ENCODE measurements at regions not wholly inside any gene's neighbourhood (a gene's known extent, or its start where the extent isn't known, plus 50 kb on each side); places are given as distances from the start of the nearest gene placed in this dataset.
A peak's percentile ranks its signal among the peaks of the same experiment; 100 is the strongest.

- Histone ChIP-seq H2AK5ac (ENCODE audit: low read length) (no peak overlapping the region), H3K4ac (ENCODE audit: low read depth, low read length) (no peak overlapping the region), H4K5ac (ENCODE audit: low read length) (no peak overlapping the region), H2BK5ac (ENCODE audit: low read length) (no peak overlapping the region), H2BK15ac (replicated peaks; ENCODE audit: low read depth) (no peak overlapping the region), H3K27ac (ENCODE audit: low read depth, low read length) (no peak overlapping the region), H2BK120ac (ENCODE audit: low read depth, low read length) (no peak overlapping the region), H3K79me1 (ENCODE audit: low read length) (no peaks in the 10 kb centered on the region), H3K56ac (ENCODE audit: low read length) (no peak overlapping the region), H3K18ac (ENCODE audit: low read length) (no peak overlapping the region), H3K27me3 (ENCODE audit: insufficient read depth, low read length, poor library complexity) (no peaks in the 10 kb centered on the region), H4K8ac (ENCODE audit: low read depth, low read length) (no peak overlapping the region), H3K23ac (ENCODE audit: low read length) (no peak overlapping the region), H3K79me2 (ENCODE audit: control insufficient read depth, insufficient read depth, low read length) (no peaks in the 10 kb centered on the region), H3K4me3 (ENCODE audit: low read length) (no peak overlapping the region), H3K4me1 (ENCODE audit: control insufficient read depth, low read depth, low read length) (no peaks in the 10 kb centered on the region), H3K4me2 (ENCODE audit: low read length) (no peak overlapping the region), H3K9ac (ENCODE audit: low read length) (no peak overlapping the region), H3K36me3 (ENCODE audit: control insufficient read depth, insufficient read depth, low read length) (no peaks in the 10 kb centered on the region)
- DNase-seq: no peak
- WGBS (ENCODE audit: extremely low coverage, insufficient coverage, low lambda C conversion rate): no CpG with 5 or more reads among the region's 2 CpGs
Observed at GRCh38 chrX:78603908-78604307, 55.2 kb downstream of the RTL3 start.

- H3K79me1 ChIP-seq (ENCODE audit: low read length): no peaks in the 10 kb centered on the region
- peak; percentile 39 for DNase-seq
- WGBS (ENCODE audit: extremely low coverage, insufficient coverage, low lambda C conversion rate): no CpG with 5 or more reads among the region's 3 CpGs
Observed at GRCh38 chrX:78595901-78596502, 63.1 kb downstream of the RTL3 start.

GRCh38 chrX:78593701-78594100, 65.4 kb downstream of the RTL3 start:
- no peak overlapping the region for H3K18ac ChIP-seq (ENCODE audit: low read length)
- WGBS (ENCODE audit: extremely low coverage, insufficient coverage, low lambda C conversion rate): no CpG with 5 or more reads among the region's 1 CpG
- no peak overlapping the region for H2BK120ac ChIP-seq (ENCODE audit: low read depth, low read length)

More at GRCh38 chrX:78595901-78596502, 63.1 kb downstream of the RTL3 start:
- Histone ChIP-seq H4K8ac (ENCODE audit: low read depth, low read length) (no peak overlapping the region), H3K79me2 (ENCODE audit: control insufficient read depth, insufficient read depth, low read length) (no peaks in the 10 kb centered on the region), H3K36me3 (ENCODE audit: control insufficient read depth, insufficient read depth, low read length) (no peaks in the 10 kb centered on the region), H2BK5ac (ENCODE audit: low read length) (no peak overlapping the region), H3K4me3 (ENCODE audit: low read length) (no peak overlapping the region), H3K56ac (ENCODE audit: low read length) (no peak overlapping the region), H4K5ac (ENCODE audit: low read length) (no peak overlapping the region), H3K4me2 (ENCODE audit: low read length) (no peak overlapping the region), H3K4ac (ENCODE audit: low read depth, low read length) (no peak overlapping the region), H2AK5ac (ENCODE audit: low read length) (no peak overlapping the region), H3K27me3 (ENCODE audit: insufficient read depth, low read length, poor library complexity) (no peaks in the 10 kb centered on the region), H2BK15ac (replicated peaks; ENCODE audit: low read depth) (no peak overlapping the region), H3K4me1 (ENCODE audit: control insufficient read depth, low read depth, low read length) (no peaks in the 10 kb centered on the region), H3K9ac (ENCODE audit: low read length) (no peak overlapping the region), H3K27ac (ENCODE audit: low read depth, low read length) (no peak overlapping the region), H3K23ac (ENCODE audit: low read length) (no peak overlapping the region), H3K18ac (ENCODE audit: low read length) (no peak overlapping the region), H2BK120ac (ENCODE audit: low read depth, low read length) (no peak overlapping the region)

GRCh38 chrX:78592030-78592429, 67.1 kb downstream of the RTL3 start:
- Histone ChIP-seq H2BK15ac (replicated peaks; ENCODE audit: low read depth) (no peak overlapping the region), H3K4ac (ENCODE audit: low read depth, low read length) (no peak overlapping the region), H3K23ac (ENCODE audit: low read length) (no peak overlapping the region), H3K18ac (ENCODE audit: low read length) (no peak overlapping the region), H3K79me2 (ENCODE audit: control insufficient read depth, insufficient read depth, low read length) (no peaks in the 10 kb centered on the region), H3K36me3 (ENCODE audit: control insufficient read depth, insufficient read depth, low read length) (no peaks in the 10 kb centered on the region), H3K79me1 (ENCODE audit: low read length) (no peaks in the 10 kb centered on the region), H3K27ac (ENCODE audit: low read depth, low read length) (no peak overlapping the region), H2AK5ac (ENCODE audit: low read length) (no peak overlapping the region), H4K5ac (ENCODE audit: low read length) (no peak overlapping the region), H3K4me2 (ENCODE audit: low read length) (no peak overlapping the region), H3K27me3 (ENCODE audit: insufficient read depth, low read length, poor library complexity) (no peaks in the 10 kb centered on the region), H3K9ac (ENCODE audit: low read length) (no peak overlapping the region), H3K4me3 (ENCODE audit: low read length) (no peak overlapping the region), H4K8ac (ENCODE audit: low read depth, low read length) (no peak overlapping the region), H3K4me1 (ENCODE audit: control insufficient read depth, low read depth, low read length) (no peaks in the 10 kb centered on the region), H2BK120ac (ENCODE audit: low read depth, low read length) (no peak overlapping the region), H2BK5ac (ENCODE audit: low read length) (no peak overlapping the region), H3K56ac (ENCODE audit: low read length) (no peak overlapping the region)
- WGBS (ENCODE audit: extremely low coverage, insufficient coverage, low lambda C conversion rate): no CpG with 5 or more reads among the region's 2 CpGs
- DNase-seq: no peak

More at GRCh38 chrX:78593701-78594100, 65.4 kb downstream of the RTL3 start:
- Histone ChIP-seq H3K9ac (ENCODE audit: low read length) (no peak overlapping the region), H3K79me1 (ENCODE audit: low read length) (no peaks in the 10 kb centered on the region), H4K8ac (ENCODE audit: low read depth, low read length) (no peak overlapping the region), H3K27ac (ENCODE audit: low read depth, low read length) (no peak overlapping the region), H2BK15ac (replicated peaks; ENCODE audit: low read depth) (no peak overlapping the region), H3K4me2 (ENCODE audit: low read length) (no peak overlapping the region), H3K23ac (ENCODE audit: low read length) (no peak overlapping the region), H3K36me3 (ENCODE audit: control insufficient read depth, insufficient read depth, low read length) (no peaks in the 10 kb centered on the region), H3K27me3 (ENCODE audit: insufficient read depth, low read length, poor library complexity) (no peaks in the 10 kb centered on the region), H3K4me1 (ENCODE audit: control insufficient read depth, low read depth, low read length) (no peaks in the 10 kb centered on the region), H3K4ac (ENCODE audit: low read depth, low read length) (no peak overlapping the region), H4K5ac (ENCODE audit: low read length) (no peak overlapping the region), H2BK5ac (ENCODE audit: low read length) (no peak overlapping the region), H3K56ac (ENCODE audit: low read length) (no peak overlapping the region), H2AK5ac (ENCODE audit: low read length) (no peak overlapping the region), H3K4me3 (ENCODE audit: low read length) (no peak overlapping the region), H3K79me2 (ENCODE audit: control insufficient read depth, insufficient read depth, low read length) (no peaks in the 10 kb centered on the region)
- DNase-seq: no peak

GRCh38 chrX:78574306-78574705, 84.8 kb downstream of the RTL3 start:
- Histone ChIP-seq H3K79me2 (ENCODE audit: control insufficient read depth, insufficient read depth, low read length) (no peaks in the 10 kb centered on the region), H3K27ac (ENCODE audit: low read depth, low read length) (no peak overlapping the region), H4K8ac (ENCODE audit: low read depth, low read length) (no peak overlapping the region), H3K79me1 (ENCODE audit: low read length) (no peaks in the 10 kb centered on the region), H2BK5ac (ENCODE audit: low read length) (no peak overlapping the region), H3K56ac (ENCODE audit: low read length) (no peak overlapping the region), H4K5ac (ENCODE audit: low read length) (no peak overlapping the region), H3K36me3 (ENCODE audit: control insufficient read depth, insufficient read depth, low read length) (no peaks in the 10 kb centered on the region), H2BK120ac (ENCODE audit: low read depth, low read length) (no peak overlapping the region), H3K4me2 (ENCODE audit: low read length) (no peak overlapping the region), H3K9ac (ENCODE audit: low read length) (no peak overlapping the region), H2BK15ac (replicated peaks; ENCODE audit: low read depth) (no peak overlapping the region), H3K23ac (ENCODE audit: low read length) (no peak overlapping the region), H3K4ac (ENCODE audit: low read depth, low read length) (no peak overlapping the region), H3K4me3 (ENCODE audit: low read length) (no peak overlapping the region), H3K18ac (ENCODE audit: low read length) (no peak overlapping the region), H2AK5ac (ENCODE audit: low read length) (no peak overlapping the region), H3K27me3 (ENCODE audit: insufficient read depth, low read length, poor library complexity) (no peaks in the 10 kb centered on the region), H3K4me1 (ENCODE audit: control insufficient read depth, low read depth, low read length) (no peaks in the 10 kb centered on the region)
- WGBS (ENCODE audit: extremely low coverage, insufficient coverage, low lambda C conversion rate): no CpG with 5 or more reads among the region's 3 CpGs
- DNase-seq: no peak

GRCh38 chrX:78573630-78574029, 85.5 kb downstream of the RTL3 start:
- Histone ChIP-seq H2BK120ac (ENCODE audit: low read depth, low read length) (no peak overlapping the region), H3K4me3 (ENCODE audit: low read length) (no peak overlapping the region), H3K23ac (ENCODE audit: low read length) (no peak overlapping the region), H2AK5ac (ENCODE audit: low read length) (no peak overlapping the region), H3K18ac (ENCODE audit: low read length) (no peak overlapping the region), H3K4me2 (ENCODE audit: low read length) (no peak overlapping the region), H3K79me1 (ENCODE audit: low read length) (no peaks in the 10 kb centered on the region), H4K5ac (ENCODE audit: low read length) (no peak overlapping the region), H4K8ac (ENCODE audit: low read depth, low read length) (no peak overlapping the region), H3K9ac (ENCODE audit: low read length) (no peak overlapping the region), H3K4me1 (ENCODE audit: control insufficient read depth, low read depth, low read length) (no peaks in the 10 kb centered on the region), H2BK5ac (ENCODE audit: low read length) (no peak overlapping the region), H3K27me3 (ENCODE audit: insufficient read depth, low read length, poor library complexity) (no peaks in the 10 kb centered on the region), H3K36me3 (ENCODE audit: control insufficient read depth, insufficient read depth, low read length) (no peaks in the 10 kb centered on the region), H3K79me2 (ENCODE audit: control insufficient read depth, insufficient read depth, low read length) (no peaks in the 10 kb centered on the region), H3K56ac (ENCODE audit: low read length) (no peak overlapping the region), H3K4ac (ENCODE audit: low read depth, low read length) (no peak overlapping the region), H3K27ac (ENCODE audit: low read depth, low read length) (no peak overlapping the region), H2BK15ac (replicated peaks; ENCODE audit: low read depth) (no peak overlapping the region)
- no peak for DNase-seq
- no CpG with 5 or more reads among the region's 2 CpGs for WGBS (ENCODE audit: extremely low coverage, insufficient coverage, low lambda C conversion rate)

Data from mesendoderm (in vitro differentiated cells).